GM12878 (cell line): ENCODE measurements at regions not wholly inside any gene's neighbourhood (a gene's known extent, or its start where the extent isn't known, plus 50 kb on each side); places are given as distances from the start of the nearest gene placed in this dataset.

Source experiments
- ATAC-seq: fragments of 200-7000 bp; cut with Tn5 transposase; 3 replicates; pipeline ENCODE4 v1.9.1; 2020; ENCODE audit warnings: mild to moderate bottlenecking, moderate library complexity
- BruUV-seq: library from RNA; stranded (reverse); fragments of 400-500 nt; replicated peaks from 2 replicates; lab custom pipeline; 2021; lab: Mats Ljungman, UMichigan
- CTCF ChIA-PET: fragments of 300-600 bp; sonication (Branson Sonifier 250); formaldehyde crosslinking; extraction: SDS; loops from one replicate; lab custom pipeline; 2021; ENCODE audit warnings: inconsistent platforms; lab: Yijun Ruan, JAX
- POLR2A ChIA-PET: fragments of 350-600 bp; formaldehyde crosslinking; extraction: SDS; loops from one replicate; lab custom pipeline; 2021; ENCODE audit warnings: inconsistent platforms; lab: Charles Lee
- RAD21 ChIA-PET: fragments of 300-600 bp; sonication (Branson Sonifier 250); formaldehyde crosslinking; loops from one replicate; lab custom pipeline; 2023; ENCODE audit warnings: antibody characterized with exemption; ENCODE audit not compliant: unreplicated experiment; lab: Charles Lee
- SMC1A ChIA-PET: fragments of 300-600 bp; sonication (Branson Sonifier 250); formaldehyde crosslinking; loops from one replicate; lab custom pipeline; 2023; ENCODE audit not compliant: unreplicated experiment, uncharacterized antibody; lab: Charles Lee
- DNase-seq: peaks from one replicate; pipeline ENCODE4 v3.0.0-alpha.2; 2011; ENCODE audit warnings: low read depth, low spot score
- FAIRE-seq: peaks from 3 replicates; lab custom pipeline; 2011; peaks lifted over from hg19 to GRCh38; lab: Jason Lieb, UNC
- H2AFZ ChIP-seq: 2 replicates; pipeline ENCODE4 v1.6.0; 2011; ENCODE audit warnings: low read depth, low read length, control low read depth; ENCODE audit not compliant: control insufficient read depth
- H3K27ac ChIP-seq: 2 replicates; pipeline ENCODE4 v1.5.1; 2011; ENCODE audit warnings: control low read depth; ENCODE audit not compliant: control insufficient read depth, insufficient read depth
- H3K27me3 ChIP-seq, 2 experiments: replicated peaks in 1 of 2; 2 replicates each; pipeline versions ENCODE4 v1.6.0 to v1.6.1; 2011; ENCODE audit warnings: low read length in 1 of 2; ENCODE audit not compliant: control insufficient read depth in 2 of 2, insufficient read depth in 2 of 2
- H3K36me3 ChIP-seq, 2 experiments: 2 replicates each; pipeline ENCODE4 v1.5.1; 2011; ENCODE audit warnings: low read length in 1 of 2; ENCODE audit not compliant: control insufficient read depth in 2 of 2, insufficient read depth in 2 of 2
- H3K4me1 ChIP-seq: 2 replicates; pipeline ENCODE4 v1.6.1; 2011; ENCODE audit warnings: mild to moderate bottlenecking, low read length, moderate library complexity, mixed read lengths; ENCODE audit not compliant: control insufficient read depth, insufficient read depth
- H3K4me2 ChIP-seq: 2 replicates; pipeline ENCODE4 v1.6.0; 2011; ENCODE audit warnings: control low read depth; ENCODE audit not compliant: control insufficient read depth, insufficient read depth
- H3K4me3 ChIP-seq: fragments of 200-600 bp; sonication (generic); 2 replicates; pipeline ENCODE4 v1.5.1; 2016
- H3K79me2 ChIP-seq: 2 replicates; pipeline ENCODE4 v1.6.0; 2011; ENCODE audit warnings: low read length; ENCODE audit not compliant: control insufficient read depth, insufficient read depth
- H3K9ac ChIP-seq: 2 replicates; pipeline ENCODE4 v1.8.0; 2011; ENCODE audit warnings: low read length, control low read depth, mixed read lengths; ENCODE audit not compliant: control insufficient read depth, insufficient read depth
- H3K9me3 ChIP-seq: replicated peaks from 3 replicates; pipeline ENCODE4 v1.5.1; 2011; ENCODE audit warnings: mild to moderate bottlenecking, low read length; ENCODE audit not compliant: control insufficient read depth, insufficient read depth
- H4K20me1 ChIP-seq: 2 replicates; pipeline ENCODE4 v1.6.0; 2011; ENCODE audit not compliant: control insufficient read depth, insufficient read depth
- BCLAF1 ChIP-seq: fragments of 450-650 bp; IDR thresholded peaks from 2 replicates; pipeline ENCODE4 v1.6.1; 2017; ENCODE audit warnings: antibody characterized with exemption, mild to moderate bottlenecking, moderate library complexity
- EGR1 ChIP-seq, 2 experiments: IDR thresholded peaks; 1 replicate in 1 of 2; 2 replicates in 1 of 2; pipeline ENCODE4 v1.6.1; 2011 to 2012; ENCODE audit warnings: low read depth in 2 of 2, low read length in 2 of 2, borderline replicate concordance in 1 of 2, mild to moderate bottlenecking in 1 of 2, moderate library complexity in 1 of 2
- FOS ChIP-seq: IDR thresholded peaks from 3 replicates; pipeline ENCODE4 v1.6.1; 2011; ENCODE audit warnings: borderline replicate concordance; ENCODE audit not compliant: insufficient read length; ENCODE audit errors: extremely low read depth
- MEF2A ChIP-seq: IDR thresholded peaks from 2 replicates; pipeline ENCODE4 v1.6.1; 2011; ENCODE audit warnings: low read depth, mild to moderate bottlenecking, low read length, moderate library complexity; ENCODE audit not compliant: insufficient read depth
- MYB ChIP-seq: fragments of 150-350 bp; IDR thresholded peaks from 2 replicates; pipeline ENCODE4 v1.6.1; 2014; ENCODE audit warnings: mild to moderate bottlenecking, low read depth, low read length, borderline replicate concordance
- POLR2AphosphoS5 ChIP-seq: IDR thresholded peaks from 2 replicates; pipeline ENCODE4 v1.6.1; 2011; ENCODE audit warnings: mild to moderate bottlenecking, low read length, inconsistent platforms
- RAD21 ChIP-seq: IDR thresholded peaks from 2 replicates; pipeline ENCODE4 v1.6.1; 2011; ENCODE audit warnings: mild to moderate bottlenecking, low read depth, low read length, moderate library complexity; ENCODE audit not compliant: insufficient read depth
- RCOR1 ChIP-seq: conservative IDR thresholded peaks from 2 replicates; pipeline ENCODE4 v1.6.1; 2012; ENCODE audit warnings: low read depth, low read length, improper control_type of control experiment
- RELA ChIP-seq: fragments of 450-650 bp; IDR thresholded peaks from 2 replicates; pipeline ENCODE4 v1.8.0; 2014; ENCODE audit warnings: borderline replicate concordance; ENCODE audit not compliant: partially characterized antibody
- RFX5 ChIP-seq: IDR thresholded peaks from 2 replicates; pipeline ENCODE4 v1.6.1; 2011; ENCODE audit warnings: low read depth, low read length, improper control_type of control experiment
- SIN3A ChIP-seq: IDR thresholded peaks from 2 replicates; pipeline ENCODE4 v1.6.1; 2012; ENCODE audit warnings: low read depth, low read length, improper control_type of control experiment
- SIX5 ChIP-seq: IDR thresholded peaks from 2 replicates; pipeline ENCODE4 v1.6.1; 2011; ENCODE audit warnings: mild to moderate bottlenecking, low read depth, low read length, moderate library complexity; ENCODE audit not compliant: severe bottlenecking
- SPI1 ChIP-seq: IDR thresholded peaks from 2 replicates; pipeline ENCODE4 v1.6.1; 2011; ENCODE audit warnings: low read depth, mild to moderate bottlenecking, low read length, moderate library complexity, borderline replicate concordance; ENCODE audit not compliant: insufficient read depth
- SREBF2 ChIP-seq: IDR thresholded peaks from 2 replicates; pipeline ENCODE4 v1.6.1; 2012; ENCODE audit warnings: mild to moderate bottlenecking, low read length
- ZBED1 ChIP-seq: IDR thresholded peaks from 2 replicates; pipeline ENCODE4 v1.6.1; 2016; ENCODE audit warnings: borderline replicate concordance
- ZNF207 ChIP-seq: fragments of 450-650 bp; IDR thresholded peaks from 2 replicates; pipeline ENCODE4 v1.6.1; 2014; ENCODE audit warnings: antibody characterized with exemption, mild to moderate bottlenecking, borderline replicate concordance
- ZNF217 ChIP-seq: fragments of 450-650 bp; IDR thresholded peaks from 2 replicates; pipeline ENCODE4 v1.6.1; 2017; ENCODE audit warnings: antibody characterized with exemption, mild to moderate bottlenecking
- ZNF24 ChIP-seq: fragments of 450-650 bp; IDR thresholded peaks from 2 replicates; pipeline ENCODE4 v1.6.1; 2017; ENCODE audit warnings: antibody characterized with exemption, mild to moderate bottlenecking
- ZNF622 ChIP-seq: fragments of 450-650 bp; IDR thresholded peaks from 2 replicates; pipeline ENCODE4 v1.6.1; 2017; ENCODE audit warnings: mild to moderate bottlenecking, inconsistent platforms
- ZZZ3 ChIP-seq: IDR thresholded peaks from 2 replicates; pipeline ENCODE4 v1.6.1; 2011; ENCODE audit warnings: low read depth; ENCODE audit not compliant: control insufficient read depth, insufficient read length
- WGBS: methylation state at CpG from one replicate; pipeline ENCODE4 v1.1.6; 2016; ENCODE audit warnings: low lambda C conversion rate; ENCODE audit not compliant: insufficient replicate concordance, insufficient coverage; ENCODE audit errors: missing lambda C conversion rate; 5-methylcytosine and 5-hydroxymethylcytosine counted together
- in situ Hi-C: fragments of 300-500 bp; cut with MboI; formaldehyde crosslinking; loops from 9 replicates; pipeline ENCODE4 v1.14.3; 2018; ENCODE audit warnings: mixed read lengths
- intact Hi-C: fragments of 100-400 bp; cut with micrococcal nuclease; formaldehyde crosslinking; loops from one replicate; pipeline ENCODE4 v1.14.2; 2022; ENCODE audit not compliant: unreplicated experiment

- SMC1A ChIA-PET, result no interaction called here
- Histone ChIP-seq H4K20me1 (no peaks in the 10 kb centered on the region), H3K4me1 (no peaks in the 10 kb centered on the region), H3K4me3 (no peak overlapping the region), H3K36me3 (no peaks in the 10 kb centered on the region), H2AFZ (no peak overlapping the region), H3K79me2 (no peaks in the 10 kb centered on the region), H3K27me3 (no peaks in the 10 kb centered on the region), H3K9me3 (no peaks in the 10 kb centered on the region), H3K27ac (no peak overlapping the region), H3K9ac (no peak overlapping the region), H3K4me2 (no peak overlapping the region)
- ATAC-seq, result no peak
- RAD21 ChIA-PET, result no interaction called here
- no peak for FAIRE-seq
- no TSS peak for BruUV-seq
- TF ChIP-seq SIX5 (no peak), ZNF24 (no peak), RELA (no peak)
- in situ Hi-C loops, result no loop called here
- CTCF ChIA-PET, result no interaction called here
- no peak for DNase-seq
- intact Hi-C loops, result no loop called here
- POLR2A ChIA-PET, result no interaction called here
These were observed 1597.8 kb downstream of the PLA2G4A start for GRCh38 chr1:188426561-188426960.

GRCh38 chr1:188427642-188428041, 1598.9 kb downstream of the PLA2G4A start:
- Histone ChIP-seq H3K4me1 (no peaks in the 10 kb centered on the region), H3K9me3 (no peaks in the 10 kb centered on the region), H3K4me2 (no peak overlapping the region), H3K27ac (no peak overlapping the region), H3K36me3 (no peaks in the 10 kb centered on the region), H2AFZ (no peak overlapping the region), H3K79me2 (no peaks in the 10 kb centered on the region), H3K4me3 (no peak overlapping the region), H3K27me3 (no peaks in the 10 kb centered on the region), H4K20me1 (no peaks in the 10 kb centered on the region), H3K9ac (no peak overlapping the region)
- ChIA-PET POLR2A (no interaction called here), CTCF (no interaction called here), SMC1A (no interaction called here), RAD21 (no interaction called here)
- DNase-seq (no peak), FAIRE-seq (no peak), ATAC-seq (no peak)
- intact Hi-C loops, result no loop called here
- in situ Hi-C loops, result no loop called here
- no TSS peak for BruUV-seq
- WGBS, result 1% methylated on average over 2 of the region's 2 CpGs
- TF ChIP-seq RFX5 (no peak), POLR2AphosphoS5 (no peak), SREBF2 (no peak), ZNF207 (no peak), BCLAF1 (no peak), RCOR1 (no peak), ZBED1 (no peak), SPI1 (no peak), ZZZ3 (no peak), RAD21 (no peak), MYB (no peak), SIN3A (no peak), EGR1 (IDR thresholded peaks at IDR 0.05; ENCODE audit: borderline replicate concordance in 1 of 2, low read depth in 2 of 2, low read length in 2 of 2) (no peak), FOS (no peak), ZNF622 (no peak), ZNF217 (no peak), MEF2A (no peak), ZNF24 (no peak)
